ENCODE measurements at regions not wholly inside any gene's neighbourhood (a gene's known extent, or its start where the extent isn't known, plus 50 kb on each side); places are given as distances from the start of the nearest gene placed in this dataset.
A peak's percentile ranks its signal among the peaks of the same experiment; 100 is the strongest.

DNA sequence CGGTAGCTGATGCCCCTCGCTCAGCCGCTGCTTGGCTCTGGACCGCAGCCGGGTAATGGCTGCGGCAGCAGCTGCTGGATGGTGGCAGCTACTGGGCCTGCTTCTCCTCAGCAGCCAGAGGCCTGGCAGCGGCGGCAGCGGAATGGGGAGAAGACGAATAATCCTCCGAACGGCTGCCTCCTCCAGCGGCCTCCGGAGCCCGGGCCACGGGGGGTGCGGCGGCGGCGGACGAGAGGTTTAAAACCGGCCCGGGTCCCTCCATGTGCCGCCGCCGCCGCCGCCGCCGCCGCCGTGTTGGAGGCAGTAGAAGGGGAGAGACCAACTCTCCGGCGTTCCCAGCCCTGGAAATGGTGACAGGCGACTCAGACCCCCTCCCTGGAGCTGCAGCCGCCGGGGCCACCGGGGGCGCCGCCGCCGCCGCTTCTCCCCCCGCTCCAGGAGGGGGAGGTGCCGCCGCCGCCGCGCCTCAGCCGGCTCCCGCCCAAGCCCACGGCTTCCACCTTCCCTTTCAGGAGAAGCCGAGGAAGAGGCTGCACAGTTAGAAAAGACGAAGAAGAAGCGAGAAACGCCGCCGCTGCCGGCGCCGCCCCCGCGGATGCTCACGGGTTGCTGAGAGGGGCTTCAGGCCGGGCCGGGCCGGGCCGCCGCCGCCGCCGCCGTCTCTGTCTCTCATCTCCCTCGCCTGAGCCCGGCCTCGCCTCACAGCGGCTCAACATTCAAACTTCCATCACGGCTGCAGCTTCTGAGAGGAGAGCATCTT, 118.4 kb upstream of the PRSS3 start:
- peak overlapping the region; percentile 49 for H3K9ac ChIP-seq (ENCODE audit: low read length)
- H3F3A ChIP-seq (ENCODE audit: low read length, unreplicated experiment): no peaks in the 10 kb centered on the region
- no peak overlapping the region for H3K27ac ChIP-seq (ENCODE audit: low read length)
- POLR2A ChIA-PET (ENCODE audit: unreplicated experiment): no interaction called here
- ATAC-seq (peak; percentile 76), DNase-seq (peak; percentile 25)
- no peaks in the 10 kb centered on the region for H3K79me2 ChIP-seq (ENCODE audit: low read length)
- H3K4me2 ChIP-seq (ENCODE audit: low read length): peak overlapping the region; percentile 83
- no TSS peak for BruUV-seq (replicated peaks)
- no peaks in the 10 kb centered on the region for H3K9me3 ChIP-seq (ENCODE audit: low read length)
- H3K9me2 ChIP-seq (replicated peaks; ENCODE audit: low read length): no peaks in the 10 kb centered on the region
- H3K4me1 ChIP-seq (ENCODE audit: insufficient read depth, low read length): no peaks in the 10 kb centered on the region
- CTCF ChIA-PET: no interaction called here
- intact Hi-C loops (cut with micrococcal nuclease): no loop called here
- H3K36me3 ChIP-seq (ENCODE audit: low read depth, low read length): no peaks in the 10 kb centered on the region
- H3K4me3 ChIP-seq (ENCODE audit: low read length): peak overlapping the region; percentile 74
- no peaks in the 10 kb centered on the region for H4K20me1 ChIP-seq (ENCODE audit: low read length)
- peak overlapping the region; percentile 85 for H2AFZ ChIP-seq (ENCODE audit: low read length)
- no peak for TF ChIP-seq EZH2phosphoT487 (IDR thresholded peaks at IDR 0.05; ENCODE audit: borderline replicate concordance, low read length)
- TF ChIP-seq, protein P1, sequence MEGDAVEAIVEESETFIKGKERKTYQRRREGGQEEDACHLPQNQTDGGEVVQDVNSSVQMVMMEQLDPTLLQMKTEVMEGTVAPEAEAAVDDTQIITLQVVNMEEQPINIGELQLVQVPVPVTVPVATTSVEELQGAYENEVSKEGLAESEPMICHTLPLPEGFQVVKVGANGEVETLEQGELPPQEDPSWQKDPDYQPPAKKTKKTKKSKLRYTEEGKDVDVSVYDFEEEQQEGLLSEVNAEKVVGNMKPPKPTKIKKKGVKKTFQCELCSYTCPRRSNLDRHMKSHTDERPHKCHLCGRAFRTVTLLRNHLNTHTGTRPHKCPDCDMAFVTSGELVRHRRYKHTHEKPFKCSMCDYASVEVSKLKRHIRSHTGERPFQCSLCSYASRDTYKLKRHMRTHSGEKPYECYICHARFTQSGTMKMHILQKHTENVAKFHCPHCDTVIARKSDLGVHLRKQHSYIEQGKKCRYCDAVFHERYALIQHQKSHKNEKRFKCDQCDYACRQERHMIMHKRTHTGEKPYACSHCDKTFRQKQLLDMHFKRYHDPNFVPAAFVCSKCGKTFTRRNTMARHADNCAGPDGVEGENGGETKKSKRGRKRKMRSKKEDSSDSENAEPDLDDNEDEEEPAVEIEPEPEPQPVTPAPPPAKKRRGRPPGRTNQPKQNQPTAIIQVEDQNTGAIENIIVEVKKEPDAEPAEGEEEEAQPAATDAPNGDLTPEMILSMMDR (conservative IDR thresholded peaks at IDR 0.05; ENCODE audit: low read depth, low read length): no peak
- TF ChIP-seq EZH2 (IDR thresholded peaks at IDR 0.05; ENCODE audit: low read length, unreplicated experiment): no peak
- no peaks in the 10 kb centered on the region for H3K27me3 ChIP-seq (ENCODE audit: low read length)

DNA sequence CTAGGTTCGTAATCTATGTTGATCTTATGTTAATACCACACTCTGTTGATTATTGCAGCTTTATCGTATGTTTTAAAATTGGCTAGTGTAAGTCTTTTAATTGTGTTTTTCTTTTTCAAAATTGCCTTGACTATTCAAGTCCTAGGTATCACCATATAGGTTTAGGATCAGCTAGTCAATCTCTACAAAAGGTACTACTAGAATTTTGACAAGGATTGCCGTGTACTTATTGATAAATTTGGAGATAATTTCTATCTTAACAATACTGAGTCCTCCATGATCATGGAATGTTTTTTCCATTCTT, 117.9 kb upstream of the PRSS3 start:
- CTCF ChIA-PET: no interaction called here
- POLR2A ChIA-PET (ENCODE audit: unreplicated experiment): no interaction called here

DNA sequence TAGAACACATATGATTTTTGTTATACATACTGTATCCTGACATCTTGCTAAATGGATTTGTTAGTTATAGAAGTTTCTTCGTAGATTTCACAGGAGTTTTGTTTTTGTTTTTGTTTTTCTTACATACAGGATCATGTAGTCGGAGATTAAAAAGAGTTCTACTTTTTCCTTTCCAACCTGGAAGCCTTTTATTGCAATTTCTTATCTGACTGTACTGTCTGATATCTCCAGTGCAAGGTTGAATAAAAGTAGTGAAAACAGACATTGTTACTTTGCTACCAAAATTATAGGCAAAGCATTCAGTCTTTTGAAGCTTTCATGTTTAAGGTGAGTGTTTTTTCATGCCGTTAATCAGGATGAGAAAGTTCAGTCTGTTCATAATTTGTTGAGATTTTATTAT, 117.4 kb upstream of the PRSS3 start:
- CTCF ChIA-PET: no interaction called here
- Histone ChIP-seq H3K9me2 (replicated peaks; ENCODE audit: low read length) (no peaks in the 10 kb centered on the region), H3K4me3 (ENCODE audit: low read length) (no peak overlapping the region), H3K4me1 (ENCODE audit: insufficient read depth, low read length) (no peaks in the 10 kb centered on the region), H3K79me2 (ENCODE audit: low read length) (no peaks in the 10 kb centered on the region), H3K9me3 (ENCODE audit: low read length) (no peaks in the 10 kb centered on the region), H3K27me3 (ENCODE audit: low read length) (no peaks in the 10 kb centered on the region), H2AFZ (ENCODE audit: low read length) (no peak overlapping the region), H3F3A (ENCODE audit: low read length, unreplicated experiment) (no peaks in the 10 kb centered on the region), H3K36me3 (ENCODE audit: low read depth, low read length) (no peaks in the 10 kb centered on the region), H3K27ac (ENCODE audit: low read length) (no peak overlapping the region), H3K4me2 (ENCODE audit: low read length) (no peak overlapping the region), H3K9ac (ENCODE audit: low read length) (no peak overlapping the region), H4K20me1 (ENCODE audit: low read length) (no peaks in the 10 kb centered on the region)
- intact Hi-C loops (cut with micrococcal nuclease): no loop called here
- TF ChIP-seq EZH2phosphoT487 (IDR thresholded peaks at IDR 0.05; ENCODE audit: borderline replicate concordance, low read length) (no peak), EZH2 (IDR thresholded peaks at IDR 0.05; ENCODE audit: low read length, unreplicated experiment) (no peak)
- TF ChIP-seq, protein P1 (conservative IDR thresholded peaks at IDR 0.05; ENCODE audit: low read depth, low read length): no peak
- no TSS peak for BruUV-seq (replicated peaks)
- POLR2A ChIA-PET (ENCODE audit: unreplicated experiment): no interaction called here
- ATAC-seq (no peak), DNase-seq (no peak)

More for the DNA sequence above, 117.9 kb upstream of the PRSS3 start:
- Histone ChIP-seq H3K4me2 (ENCODE audit: low read length) (peak overlapping the region; percentile 83), H3K9ac (ENCODE audit: low read length) (peak overlapping the region; percentile 49; the same call in 1 of the 2 replicates), H3K9me3 (ENCODE audit: low read length) (no peaks in the 10 kb centered on the region), H3K27ac (ENCODE audit: low read length) (no peak overlapping the region), H3K36me3 (ENCODE audit: low read depth, low read length) (no peaks in the 10 kb centered on the region), H3K4me1 (ENCODE audit: insufficient read depth, low read length) (no peaks in the 10 kb centered on the region), H3K27me3 (ENCODE audit: low read length) (no peaks in the 10 kb centered on the region), H3K79me2 (ENCODE audit: low read length) (no peaks in the 10 kb centered on the region), H3K9me2 (replicated peaks; ENCODE audit: low read length) (no peaks in the 10 kb centered on the region), H3F3A (ENCODE audit: low read length, unreplicated experiment) (no peaks in the 10 kb centered on the region), H4K20me1 (ENCODE audit: low read length) (no peaks in the 10 kb centered on the region), H3K4me3 (ENCODE audit: low read length) (peak overlapping the region; percentile 74), H2AFZ (ENCODE audit: low read length) (peak overlapping the region; percentile 85)
- BruUV-seq (replicated peaks): no TSS peak
- intact Hi-C loops (cut with micrococcal nuclease): no loop called here
- TF ChIP-seq EZH2 (IDR thresholded peaks at IDR 0.05; ENCODE audit: low read length, unreplicated experiment): no peak
- TF ChIP-seq, protein P1 (conservative IDR thresholded peaks at IDR 0.05; ENCODE audit: low read depth, low read length): no peak
- no peak for TF ChIP-seq EZH2phosphoT487 (IDR thresholded peaks at IDR 0.05; ENCODE audit: borderline replicate concordance, low read length)
- DNase-seq: no peak
- no peak for ATAC-seq
